ENCODE measurements at regions not wholly inside any gene's neighbourhood (a gene's known extent, or its start where the extent isn't known, plus 50 kb on each side); places are given as distances from the start of the nearest gene placed in this dataset.

DNA sequence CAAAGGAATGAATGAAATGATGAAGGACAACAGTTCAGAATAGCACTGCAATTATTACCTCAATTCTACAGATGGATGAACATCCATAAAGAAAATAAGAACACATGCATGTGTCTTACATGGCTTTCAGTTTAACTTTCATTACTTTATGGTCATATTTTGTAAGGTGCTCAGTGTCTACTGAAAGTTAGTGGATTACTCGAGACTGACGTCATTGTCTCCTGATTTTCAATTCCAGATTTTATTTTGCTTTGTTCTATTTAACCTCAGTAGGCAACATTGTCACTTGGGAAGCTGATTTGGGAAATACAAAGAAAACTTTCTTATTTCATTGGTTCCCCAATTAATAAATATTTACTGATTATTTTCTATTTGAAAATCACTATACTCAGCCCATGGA, 363.7 kb downstream of the CHSY3 start:
- H3K27ac ChIP-seq (ENCODE audit: insufficient read depth in 1 of 2, low read depth in 1 of 2, low read length in 2 of 2, poor library complexity in 1 of 2, severe bottlenecking in 2 of 2): no peak overlapping the region
- no peak for DNase-seq
- H3K9me3 ChIP-seq (ENCODE audit: control extremely low read depth in 1 of 5, control insufficient read depth in 4 of 5, insufficient read depth in 2 of 5, low read depth in 1 of 5, low read length in 4 of 5): no peaks in the 10 kb centered on the region
- H3K4me1 ChIP-seq (ENCODE audit: control extremely low read depth in 1 of 4, control insufficient read depth in 4 of 4, insufficient read depth in 4 of 4, low read length in 3 of 4): no peaks in the 10 kb centered on the region
- no peaks in the 10 kb centered on the region for H3K27me3 ChIP-seq (replicated peaks in 2 of 5; ENCODE audit: control insufficient read depth in 4 of 5, insufficient read depth in 5 of 5, low read length in 4 of 5)
- H3K36me3 ChIP-seq (ENCODE audit: control insufficient read depth in 4 of 4, insufficient read depth in 4 of 4, low read length in 3 of 4): no peaks in the 10 kb centered on the region
- H3K4me3 ChIP-seq (ENCODE audit: control insufficient read depth in 1 of 7, extremely low read depth in 1 of 7, insufficient read depth in 4 of 7, low read depth in 2 of 7, low read length in 6 of 7): no peak overlapping the region
- ChIA-PET POLR2A (no interaction called here), CTCF (no interaction called here)
- WGBS (ENCODE audit: insufficient coverage): 100% methylated on average over 1 of the region's 2 CpGs

DNA sequence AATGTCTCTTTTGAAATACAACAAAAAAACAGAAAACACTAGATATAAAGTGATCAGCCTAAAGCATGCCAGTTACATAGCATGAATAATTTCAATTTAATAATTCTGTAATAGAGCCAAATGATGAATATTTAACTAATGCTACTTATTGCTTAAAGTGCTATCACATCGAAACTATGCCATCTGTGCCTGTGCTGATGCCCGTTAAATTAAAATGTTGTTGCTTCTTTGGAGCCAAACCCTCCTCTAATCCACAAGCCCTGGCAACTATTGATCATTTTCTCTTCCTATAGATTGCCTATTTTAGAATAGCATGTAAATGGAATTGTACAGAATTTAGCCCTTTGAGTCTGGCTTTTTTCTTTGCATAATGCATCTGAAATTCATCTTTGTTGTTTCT, 356.2 kb downstream of the CHSY3 start:
- Histone ChIP-seq H3K4me1 (ENCODE audit: control extremely low read depth in 1 of 4, control insufficient read depth in 4 of 4, insufficient read depth in 4 of 4, low read length in 3 of 4) (no peaks in the 10 kb centered on the region), H3K4me3 (ENCODE audit: control insufficient read depth in 1 of 7, extremely low read depth in 1 of 7, insufficient read depth in 4 of 7, low read depth in 2 of 7, low read length in 6 of 7) (no peak overlapping the region), H3K9me3 (ENCODE audit: control extremely low read depth in 1 of 5, control insufficient read depth in 4 of 5, insufficient read depth in 2 of 5, low read depth in 1 of 5, low read length in 4 of 5) (peaks cover 0 to 3% (median 0%) of the 10 kb centered on the region in 5 experiments), H3K36me3 (ENCODE audit: control insufficient read depth in 4 of 4, insufficient read depth in 4 of 4, low read length in 3 of 4) (no peaks in the 10 kb centered on the region), H3K27me3 (replicated peaks in 2 of 5; ENCODE audit: control insufficient read depth in 4 of 5, insufficient read depth in 5 of 5, low read length in 4 of 5) (no peaks in the 10 kb centered on the region), H3K27ac (ENCODE audit: insufficient read depth in 1 of 2, low read depth in 1 of 2, low read length in 2 of 2, poor library complexity in 1 of 2, severe bottlenecking in 2 of 2) (no peak overlapping the region)
- no peak for DNase-seq
- ChIA-PET CTCF (no interaction called here), POLR2A (no interaction called here)
- no CpG with 5 or more reads among the region's 2 CpGs for WGBS (ENCODE audit: insufficient coverage)

DNA sequence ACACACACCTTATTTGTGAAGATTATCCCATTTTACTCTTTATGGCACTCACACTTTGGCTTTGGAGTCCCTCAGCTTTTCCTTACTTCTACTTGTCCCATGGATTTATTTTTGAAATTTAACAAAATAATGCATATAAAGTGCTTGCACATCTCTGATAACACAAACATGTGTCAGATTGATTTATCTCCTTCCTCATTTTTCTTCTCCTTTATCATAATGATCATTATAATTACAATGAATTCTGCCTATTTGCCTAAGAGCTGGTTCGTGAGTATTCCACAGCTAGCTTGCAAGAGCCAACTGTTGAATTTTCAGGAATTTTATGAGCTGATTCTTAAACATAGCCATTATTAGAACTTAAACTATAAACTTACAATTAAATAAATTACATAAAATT, 347.7 kb downstream of the CHSY3 start:
- WGBS (ENCODE audit: insufficient coverage): no CpG with 5 or more reads among the region's 1 CpG
- peak; percentile 22 to 72 (median 57) for DNase-seq
- no peaks in the 10 kb centered on the region for H3K27me3 ChIP-seq (replicated peaks in 2 of 5; ENCODE audit: control insufficient read depth in 4 of 5, insufficient read depth in 5 of 5, low read length in 4 of 5)
- no peak overlapping the region for H3K27ac ChIP-seq (ENCODE audit: insufficient read depth in 1 of 2, low read depth in 1 of 2, low read length in 2 of 2, poor library complexity in 1 of 2, severe bottlenecking in 2 of 2)
- H3K9me3 ChIP-seq (ENCODE audit: control extremely low read depth in 1 of 5, control insufficient read depth in 4 of 5, insufficient read depth in 2 of 5, low read depth in 1 of 5, low read length in 4 of 5): peaks cover 0 to 4% (median 0%) of the 10 kb centered on the region in 5 experiments
- no peak overlapping the region for H3K4me3 ChIP-seq (ENCODE audit: control insufficient read depth in 1 of 7, extremely low read depth in 1 of 7, insufficient read depth in 4 of 7, low read depth in 2 of 7, low read length in 6 of 7)
- CTCF ChIA-PET: no interaction called here
- POLR2A ChIA-PET: interaction anchor here (0.6 to 1.2 kb wide), 2 partner anchors 9 to 173 kb away, joined by 3 to 4 read pairs; no protein-coding TSS in a partner anchor
- H3K4me1 ChIP-seq (ENCODE audit: control extremely low read depth in 1 of 4, control insufficient read depth in 4 of 4, insufficient read depth in 4 of 4, low read length in 3 of 4): peaks cover 0 to 4% (median 0%) of the 10 kb centered on the region in 4 experiments
- H3K36me3 ChIP-seq (ENCODE audit: control insufficient read depth in 4 of 4, insufficient read depth in 4 of 4, low read length in 3 of 4): no peaks in the 10 kb centered on the region

DNA sequence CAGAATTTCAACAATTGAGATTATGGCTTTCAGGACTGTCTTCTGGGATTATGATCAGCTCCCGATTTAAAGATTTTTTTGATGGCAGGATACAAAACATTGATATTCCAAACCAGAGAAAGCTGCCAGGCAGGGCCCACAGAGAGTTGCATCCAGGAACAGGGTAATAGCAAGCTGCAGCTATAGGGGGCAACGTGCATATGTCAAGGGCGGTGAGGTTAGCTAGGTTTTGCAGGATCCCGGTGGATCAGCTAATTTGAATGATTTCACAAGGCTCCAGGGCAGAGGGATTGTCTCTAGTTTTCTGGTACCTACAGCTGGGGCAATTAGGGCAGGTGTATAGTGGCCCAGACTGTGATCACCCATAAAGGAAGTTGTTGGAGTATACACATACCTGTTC, 339.4 kb downstream of the CHSY3 start:
- POLR2A ChIA-PET: interaction anchor here (1.3 kb wide), 1 partner anchor 9 kb away, joined by 3 read pairs; no protein-coding TSS in a partner anchor

DNA sequence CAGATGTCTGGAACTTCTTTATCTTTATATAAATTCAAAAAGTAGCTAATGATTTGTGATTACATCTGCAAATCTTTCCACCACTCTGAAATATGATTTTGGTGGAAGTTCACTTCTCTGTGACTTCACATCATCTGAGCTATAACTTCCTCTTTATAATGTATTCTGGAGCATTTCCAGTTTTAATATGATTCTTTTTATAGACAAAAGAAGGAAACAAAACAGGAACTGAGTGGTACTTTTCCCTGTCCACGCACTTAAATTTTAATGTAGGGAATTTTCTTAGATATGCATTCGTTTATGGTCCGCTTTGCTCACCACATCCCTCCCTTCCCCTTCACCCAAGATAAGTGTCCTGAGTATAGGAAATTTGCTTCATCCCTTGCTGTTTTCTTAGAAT, 333.5 kb downstream of the CHSY3 start:
- Histone ChIP-seq H3K9me3 (ENCODE audit: control extremely low read depth in 1 of 5, control insufficient read depth in 4 of 5, insufficient read depth in 2 of 5, low read depth in 1 of 5, low read length in 4 of 5) (no peaks in the 10 kb centered on the region), H3K4me1 (ENCODE audit: control extremely low read depth in 1 of 4, control insufficient read depth in 4 of 4, insufficient read depth in 4 of 4, low read length in 3 of 4) (peaks cover 0 to 7% (median 3%) of the 10 kb centered on the region in 4 experiments), H3K36me3 (ENCODE audit: control insufficient read depth in 4 of 4, insufficient read depth in 4 of 4, low read length in 3 of 4) (no peaks in the 10 kb centered on the region), H3K4me3 (ENCODE audit: control insufficient read depth in 1 of 7, extremely low read depth in 1 of 7, insufficient read depth in 4 of 7, low read depth in 2 of 7, low read length in 6 of 7) (peak overlapping the region in 1 of 7 experiments; percentile 3), H3K27ac (ENCODE audit: insufficient read depth in 1 of 2, low read depth in 1 of 2, low read length in 2 of 2, poor library complexity in 1 of 2, severe bottlenecking in 2 of 2) (no peak overlapping the region), H3K27me3 (replicated peaks in 2 of 5; ENCODE audit: control insufficient read depth in 4 of 5, insufficient read depth in 5 of 5, low read length in 4 of 5) (no peaks in the 10 kb centered on the region)
- WGBS (ENCODE audit: insufficient coverage): no CpG with 5 or more reads among the region's 3 CpGs
- ChIA-PET CTCF (no interaction called here), POLR2A (interaction anchor here (0.6 to 0.7 kb wide), 2 partner anchors 15 to 1257 kb away, joined by 3 read pairs; no protein-coding TSS in a partner anchor)
- DNase-seq: peak in 2 of 3 donors; percentile 39 to 45

More for the DNA sequence above, 339.4 kb downstream of the CHSY3 start:
- H3K4me1 ChIP-seq (ENCODE audit: control extremely low read depth in 1 of 4, control insufficient read depth in 4 of 4, insufficient read depth in 4 of 4, low read length in 3 of 4): no peaks in the 10 kb centered on the region
- no peak overlapping the region for H3K27ac ChIP-seq (ENCODE audit: insufficient read depth in 1 of 2, low read depth in 1 of 2, low read length in 2 of 2, poor library complexity in 1 of 2, severe bottlenecking in 2 of 2)
- WGBS (ENCODE audit: insufficient coverage): 92% methylated on average over 2 of the region's 4 CpGs
- no peaks in the 10 kb centered on the region for H3K36me3 ChIP-seq (ENCODE audit: control insufficient read depth in 4 of 4, insufficient read depth in 4 of 4, low read length in 3 of 4)
- no peaks in the 10 kb centered on the region for H3K9me3 ChIP-seq (ENCODE audit: control extremely low read depth in 1 of 5, control insufficient read depth in 4 of 5, insufficient read depth in 2 of 5, low read depth in 1 of 5, low read length in 4 of 5)
- H3K4me3 ChIP-seq (ENCODE audit: control insufficient read depth in 1 of 7, extremely low read depth in 1 of 7, insufficient read depth in 4 of 7, low read depth in 2 of 7, low read length in 6 of 7): no peak overlapping the region
- H3K27me3 ChIP-seq (replicated peaks in 2 of 5; ENCODE audit: control insufficient read depth in 4 of 5, insufficient read depth in 5 of 5, low read length in 4 of 5): no peaks in the 10 kb centered on the region
- no peak for DNase-seq
- CTCF ChIA-PET: interaction anchor here (1.0 kb wide), 2 partner anchors 10 to 15 kb away, joined by 3 read pairs; no protein-coding TSS in a partner anchor

Data from common myeloid progenitor, CD34-positive (primary cell).